Choroid plexus epithelial cell (primary cell): ENCODE measurements at regions not wholly inside any gene's neighbourhood (a gene's known extent, or its start where the extent isn't known, plus 50 kb on each side); places are given as distances from the start of the nearest gene placed in this dataset.
"Not testable (repeated sequence)": the region's sequence is repeated elsewhere in the genome, so short reads cannot be mapped to it uniquely, and the experiment has no call there.

Source experiments
- DNase-seq: peaks from one replicate; pipeline ENCODE4 v3.0.0-alpha.2; 2010; ENCODE audit warnings: low read depth
- H3K4me3 ChIP-seq: 2 replicates; pipeline ENCODE4 v1.5.1; 2011; ENCODE audit warnings: low read depth, mild to moderate bottlenecking, control low read depth, low read length, moderate library complexity
- CTCF ChIP-seq: conservative IDR thresholded peaks from 2 replicates; pipeline ENCODE4 v1.5.1; 2011; ENCODE audit warnings: low read depth, mild to moderate bottlenecking, control low read depth, inconsistent platforms, low read length, moderate library complexity

DNA sequence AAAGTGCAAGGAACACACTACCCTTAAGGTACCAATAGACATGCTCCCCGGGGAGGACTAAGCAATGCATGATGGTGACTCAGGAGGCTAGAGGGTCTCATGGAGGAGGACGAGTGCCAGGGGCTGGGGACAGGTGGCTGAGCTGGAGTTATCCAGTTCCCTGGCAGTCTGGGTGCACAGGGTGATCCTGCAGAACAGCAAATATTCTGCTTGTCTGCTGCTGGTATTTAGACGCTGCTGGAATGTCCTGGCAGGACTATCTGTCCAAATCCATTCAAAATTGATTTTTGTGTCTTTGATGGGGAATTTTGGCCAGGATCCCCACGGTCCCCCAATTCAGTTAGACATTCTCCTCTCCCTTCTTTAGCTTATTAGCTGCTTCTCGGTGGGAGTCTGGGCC, 138.7 kb downstream of the C12orf75 start:
- no peak overlapping the region for H3K4me3 ChIP-seq
- TF ChIP-seq CTCF = no peak
- no peak for DNase-seq

DNA sequence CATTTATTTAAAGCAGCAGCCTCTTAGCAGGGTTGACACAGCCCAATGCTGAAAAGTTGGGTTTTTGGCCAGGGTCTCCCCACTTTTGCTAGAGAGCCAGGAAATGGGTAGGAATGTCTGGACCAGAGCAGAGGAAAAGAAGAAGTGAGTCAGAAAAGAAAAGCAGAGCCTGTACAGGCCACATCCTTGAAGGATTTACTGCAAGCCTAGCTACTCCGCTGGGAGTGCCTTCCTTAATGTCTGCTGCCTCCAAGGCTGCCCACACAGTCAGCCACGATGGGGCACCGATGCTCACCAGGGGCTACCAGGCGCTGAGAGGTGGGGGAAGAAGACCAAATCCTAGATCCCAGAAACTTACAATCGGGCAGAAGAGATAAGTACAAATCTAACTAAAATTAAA, 139.2 kb downstream of the C12orf75 start:
- DNase-seq = no peak

GRCh38 chr12:105470102-105470501, 139.6 kb downstream of the C12orf75 start:
- TF ChIP-seq CTCF = no peak
- H3K4me3 ChIP-seq = no peak overlapping the region
- no peak for DNase-seq

More for the DNA sequence above, 139.2 kb downstream of the C12orf75 start:
- no peak for TF ChIP-seq CTCF
- H3K4me3 ChIP-seq = no peak overlapping the region

DNA sequence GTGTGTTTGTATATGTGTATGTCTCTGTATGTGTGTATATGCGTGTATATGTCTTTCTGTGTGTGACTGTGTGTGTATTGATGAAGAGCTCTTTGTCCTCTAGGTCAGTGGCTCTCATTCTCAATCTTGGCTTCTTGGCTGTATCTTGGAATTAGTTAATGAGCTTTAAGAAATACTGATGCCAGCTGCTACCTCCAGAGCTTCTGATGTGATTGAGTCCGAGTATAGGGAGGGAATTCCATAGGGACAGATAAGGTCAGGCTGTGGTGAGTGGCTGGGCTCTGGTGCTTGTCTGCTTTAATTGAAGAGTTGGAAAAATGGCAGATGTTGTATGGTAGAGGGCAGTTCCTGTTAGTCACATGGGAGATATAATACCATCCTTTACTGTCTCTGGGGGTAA, 140.1 kb downstream of the C12orf75 start:
- DNase-seq = no peak

DNA sequence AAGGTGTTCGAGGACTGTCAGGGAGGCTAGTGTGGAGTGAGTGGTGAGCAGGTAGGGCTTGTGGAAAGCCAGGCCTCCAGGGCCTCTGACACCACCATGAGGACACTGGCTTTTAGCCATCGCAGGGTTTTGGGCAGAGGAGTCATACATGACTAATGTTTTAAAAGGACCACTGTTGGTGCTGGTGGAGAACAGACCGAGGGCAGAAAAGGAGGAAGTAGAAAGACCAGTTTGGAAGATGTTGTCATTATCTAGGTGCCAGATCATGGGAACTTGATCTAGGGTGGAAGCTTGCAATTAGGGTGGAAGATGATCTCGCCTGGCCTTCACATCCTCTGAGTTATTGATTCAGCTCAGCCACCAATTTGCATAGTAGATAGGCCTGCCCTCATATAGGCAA, 144.2 kb downstream of the C12orf75 start:
- TF ChIP-seq CTCF = no peak
- H3K4me3 ChIP-seq = no peak overlapping the region
- DNase-seq = no peak

More for the DNA sequence above, 140.1 kb downstream of the C12orf75 start:
- no peak for TF ChIP-seq CTCF
- no peak overlapping the region for H3K4me3 ChIP-seq

GRCh38 chr12:105476616-105477015, 146.1 kb downstream of the C12orf75 start:
- TF ChIP-seq CTCF = no peak
- DNase-seq = no peak
- no peak overlapping the region for H3K4me3 ChIP-seq

- H3K4me3 ChIP-seq = no peak overlapping the region
- TF ChIP-seq CTCF = no peak
- DNase-seq = no peak
Measured at GRCh38 chr12:105477873-105478272, 147.4 kb downstream of the C12orf75 start.

- H3K4me3 ChIP-seq, DNase-seq: not testable (repeated sequence)
Measured at GRCh38 chr12:105478788-105479187, 148.3 kb downstream of the C12orf75 start.
